ENCODE measurements at regions not wholly inside any gene's neighbourhood (a gene's known extent, or its start where the extent isn't known, plus 50 kb on each side); places are given as distances from the start of the nearest gene placed in this dataset.
A peak's percentile ranks its signal among the peaks of the same experiment; 100 is the strongest.

DNA sequence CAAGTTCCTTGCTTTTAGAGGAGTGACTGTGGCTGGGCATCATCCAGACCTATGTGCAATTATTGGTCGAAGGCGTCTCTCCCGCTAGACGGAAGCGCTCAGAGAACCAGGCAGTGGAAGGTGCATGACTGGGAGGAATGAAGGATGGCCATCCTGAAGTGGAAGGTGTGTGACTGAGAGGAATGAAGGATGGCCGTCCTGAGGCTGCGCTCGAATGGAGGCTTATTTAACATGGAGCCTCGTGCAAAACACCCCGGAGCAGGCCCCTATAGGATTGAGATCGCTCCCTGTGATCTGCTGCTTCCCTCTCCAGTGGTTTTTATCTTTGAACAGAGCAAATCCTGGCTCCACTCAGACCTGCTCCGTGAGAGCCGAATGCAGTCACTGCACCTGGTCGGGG is 140.2 kb upstream of the ID2 start:
- H3K4me3 ChIP-seq (replicated peaks; ENCODE audit: low read depth, low read length), result no peak overlapping the region
- no peak for DNase-seq (ENCODE audit: extremely low read depth, insufficient read length)
- no peaks in the 10 kb centered on the region for H3K27me3 ChIP-seq (replicated peaks; ENCODE audit: control insufficient read depth, insufficient read depth, low read length)
- no peaks in the 10 kb centered on the region for H3K36me3 ChIP-seq (ENCODE audit: control insufficient read depth, insufficient read depth, low read length)
- no peak for TF ChIP-seq CTCF (IDR thresholded peaks at IDR 0.05; ENCODE audit: insufficient read depth, low read length, poor library complexity, severe bottlenecking)

- Histone ChIP-seq H3K27me3 (replicated peaks; ENCODE audit: control insufficient read depth, insufficient read depth, low read length) (no peaks in the 10 kb centered on the region), H3K4me3 (replicated peaks; ENCODE audit: low read depth, low read length) (no peak overlapping the region), H3K36me3 (ENCODE audit: control insufficient read depth, insufficient read depth, low read length) (no peaks in the 10 kb centered on the region)
- no peak for DNase-seq (ENCODE audit: extremely low read depth, insufficient read length)
- no peak for TF ChIP-seq CTCF (IDR thresholded peaks at IDR 0.05; ENCODE audit: insufficient read depth, low read length, poor library complexity, severe bottlenecking)
These were observed 139.3 kb upstream of the ID2 start for GRCh38 chr2:8542381-8543059.

DNA sequence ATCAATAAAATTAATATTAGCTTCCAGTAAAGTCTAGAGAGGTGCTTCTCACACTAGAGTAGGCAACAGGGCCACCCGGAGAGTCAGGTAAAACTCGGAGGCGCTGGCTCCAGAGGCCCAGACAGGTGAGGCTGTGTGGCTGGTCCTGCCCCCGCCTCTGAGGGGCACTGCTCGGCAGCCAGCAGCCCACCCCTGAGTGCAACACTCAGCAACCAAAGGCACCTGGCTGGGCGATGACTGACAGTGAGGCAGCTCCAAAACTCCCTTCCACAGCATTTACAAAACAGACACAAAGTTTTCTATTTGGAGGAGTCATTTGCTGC is 138.8 kb upstream of the ID2 start:
- DNase-seq (ENCODE audit: extremely low read depth, insufficient read length), result no peak
- no peak for TF ChIP-seq CTCF (IDR thresholded peaks at IDR 0.05; ENCODE audit: insufficient read depth, low read length, poor library complexity, severe bottlenecking)
- H3K27me3 ChIP-seq (replicated peaks; ENCODE audit: control insufficient read depth, insufficient read depth, low read length), result no peaks in the 10 kb centered on the region
- H3K4me3 ChIP-seq (replicated peaks; ENCODE audit: low read depth, low read length), result no peak overlapping the region
- H3K36me3 ChIP-seq (ENCODE audit: control insufficient read depth, insufficient read depth, low read length), result no peaks in the 10 kb centered on the region

GRCh38 chr2:8543383-8544170 is 138.3 kb upstream of the ID2 start:
- H3K36me3 ChIP-seq (ENCODE audit: control insufficient read depth, insufficient read depth, low read length), result no peaks in the 10 kb centered on the region
- no peaks in the 10 kb centered on the region for H3K27me3 ChIP-seq (replicated peaks; ENCODE audit: control insufficient read depth, insufficient read depth, low read length)
- H3K4me3 ChIP-seq (replicated peaks; ENCODE audit: low read depth, low read length), result no peak overlapping the region
- no peak for TF ChIP-seq CTCF (IDR thresholded peaks at IDR 0.05; ENCODE audit: insufficient read depth, low read length, poor library complexity, severe bottlenecking)
- peak; percentile 93 for DNase-seq (ENCODE audit: extremely low read depth, insufficient read length)

GRCh38 chr2:8544171-8544785 is 137.6 kb upstream of the ID2 start:
- DNase-seq (ENCODE audit: extremely low read depth, insufficient read length), result no peak

More at GRCh38 chr2:8544171-8544785, 137.6 kb upstream of the ID2 start:
- no peak for TF ChIP-seq CTCF (IDR thresholded peaks at IDR 0.05; ENCODE audit: insufficient read depth, low read length, poor library complexity, severe bottlenecking)
- Histone ChIP-seq H3K36me3 (ENCODE audit: control insufficient read depth, insufficient read depth, low read length) (no peaks in the 10 kb centered on the region), H3K4me3 (replicated peaks; ENCODE audit: low read depth, low read length) (no peak overlapping the region), H3K27me3 (replicated peaks; ENCODE audit: control insufficient read depth, insufficient read depth, low read length) (no peaks in the 10 kb centered on the region)
